HCT116 (cell line): ENCODE measurements at regions not wholly inside any gene's neighbourhood (a gene's known extent, or its start where the extent isn't known, plus 50 kb on each side); places are given as distances from the start of the nearest gene placed in this dataset.

Experiments
- ATAC-seq: fragments of 200-7000 bp; cut with Tn5 transposase; 2 replicates; pipeline ENCODE4 v1.9.1; 2020; ENCODE audit warnings: mild to moderate bottlenecking, moderate library complexity
- BruUV-seq: library from RNA; stranded (reverse); fragments of 400-500 nt; replicated peaks from 2 replicates; lab custom pipeline; 2021; lab: Mats Ljungman, UMichigan
- CTCF ChIA-PET: fragments of 300-600 bp; sonication (Branson Sonifier 250); formaldehyde crosslinking; loops from one replicate; lab custom pipeline; 2021; ENCODE audit warnings: antibody characterized with exemption; lab: Charles Lee
- POLR2A ChIA-PET: fragments of 300-600, 350-600 bp; sonication (Branson Sonifier 250); formaldehyde crosslinking; loops from one replicate; lab custom pipeline; 2021; ENCODE audit warnings: antibody characterized with exemption; lab: Charles Lee
- RAD21 ChIA-PET, 2 experiments: fragments of 300-600 bp; sonication (Branson Sonifier 250); formaldehyde crosslinking; loops; one replicate each; lab custom pipeline; 2023; ENCODE audit warnings: low total read pairs in 2 of 2; ENCODE audit not compliant: uncharacterized antibody in 2 of 2, unreplicated experiment in 2 of 2, low non-redundant PET in 1 of 2; lab: Charles Lee
- DNase-seq: peaks from one replicate; pipeline ENCODE4 v3.0.0-alpha.2; 2010; ENCODE audit warnings: low read depth, low spot score
- H2AFZ ChIP-seq: fragments of 200-600 bp; shearing (Covaris generic), sonication (generic); 2 replicates; pipeline ENCODE4 v1.6.1; 2017; ENCODE audit warnings: low read depth, mixed run types, mixed read lengths, antibody characterized with exemption, low read length; ENCODE audit not compliant: poor library complexity, severe bottlenecking
- H3K27ac ChIP-seq: 2 replicates; pipeline ENCODE4 v1.5.1; 2012; ENCODE audit warnings: low read depth, low read length
- H3K27me3 ChIP-seq: fragments of 200-600 bp; sonication (generic); 2 replicates; pipeline ENCODE4 v1.6.1; 2016; ENCODE audit warnings: mixed run types, low read length, mixed read lengths; ENCODE audit not compliant: insufficient read depth
- H3K36me3 ChIP-seq, 2 experiments: fragments of 200-500 bp in 1 of 2; fragments of 200-600 bp in 1 of 2; sonication (Bioruptor generic) in 1 of 2; sonication (generic) in 1 of 2; 2 replicates each; pipeline versions ENCODE4 v1.5.1 to v1.6.1; 2014 to 2016; ENCODE audit warnings: low read length in 2 of 2, inconsistent platforms in 1 of 2, mixed read lengths in 1 of 2, mixed run types in 1 of 2; ENCODE audit not compliant: insufficient read depth in 2 of 2, control insufficient read depth in 1 of 2
- H3K4me1 ChIP-seq, 2 experiments: fragments of 200-600 bp in 1 of 2; sonication (generic) in 1 of 2; 2 replicates each; pipeline versions ENCODE4 v1.5.1 to v1.6.1; 2012 to 2017; ENCODE audit warnings: low read length in 2 of 2, inconsistent platforms in 1 of 2, mild to moderate bottlenecking in 1 of 2, mixed read lengths in 1 of 2, mixed run types in 1 of 2, moderate library complexity in 1 of 2; ENCODE audit not compliant: insufficient read depth in 2 of 2, control insufficient read depth in 1 of 2
- H3K4me2 ChIP-seq: fragments of 200-600 bp; sonication (generic); 2 replicates; pipeline ENCODE4 v1.6.1; 2017; ENCODE audit warnings: mixed run types, low read length, mixed read lengths
- H3K4me3 ChIP-seq, 2 experiments: fragments of 200-600 bp in 1 of 2; sonication (generic) in 1 of 2; replicated peaks in 1 of 2; 2 replicates each; pipeline ENCODE4 v1.5.1; 2011 to 2016; ENCODE audit warnings: low read length in 2 of 2, control low read depth in 1 of 2, low read depth in 1 of 2, mild to moderate bottlenecking in 1 of 2, mixed read lengths in 1 of 2, mixed run types in 1 of 2
- H3K79me2 ChIP-seq: fragments of 200-600 bp; sonication (generic); 2 replicates; pipeline ENCODE4 v1.6.1; 2017; ENCODE audit warnings: mild to moderate bottlenecking, mixed run types, low read length, moderate library complexity, mixed read lengths; ENCODE audit not compliant: insufficient read depth
- H3K9ac ChIP-seq: fragments of 200-600 bp; sonication (generic); 2 replicates; pipeline ENCODE4 v1.6.1; 2016; ENCODE audit warnings: low read length, mixed read lengths
- H3K9me2 ChIP-seq: fragments of 200-600 bp; sonication (generic), shearing (Covaris generic); 2 replicates; pipeline ENCODE4 v1.6.1; 2017; ENCODE audit warnings: mixed run types, mild to moderate bottlenecking, moderate library complexity; ENCODE audit not compliant: insufficient read depth
- H3K9me3 ChIP-seq, 2 experiments: fragments of 200-500 bp in 1 of 2; fragments of 200-600 bp in 1 of 2; sonication (Bioruptor generic) in 1 of 2; sonication (generic) in 1 of 2; 2 replicates each; pipeline ENCODE4 v1.6.1; 2014 to 2017; ENCODE audit warnings: low read length in 2 of 2, mixed read lengths in 2 of 2, inconsistent platforms in 1 of 2, low read depth in 1 of 2, mild to moderate bottlenecking in 1 of 2, mixed run types in 1 of 2, moderate library complexity in 1 of 2; ENCODE audit not compliant: control insufficient read depth in 1 of 2, insufficient read depth in 1 of 2
- H4K20me1 ChIP-seq: fragments of 200-600 bp; sonication (generic), shearing (Covaris generic); 2 replicates; pipeline ENCODE4 v1.6.1; 2017; ENCODE audit warnings: mixed run types, mild to moderate bottlenecking, moderate library complexity; ENCODE audit not compliant: insufficient read depth
- CBX3 ChIP-seq: IDR thresholded peaks from 2 replicates; pipeline ENCODE4 v1.6.1; 2012; ENCODE audit warnings: low read depth
- CTCF ChIP-seq, 3 experiments: fragments of 200-600 bp in 1 of 3; sonication (generic) in 1 of 3; IDR thresholded peaks in 2 of 3; conservative IDR thresholded peaks in 1 of 3; 2 replicates each; pipeline ENCODE4 v1.5.1; 2012 to 2017; ENCODE audit warnings: low read depth in 2 of 3, low read length in 2 of 3, antibody characterized with exemption in 1 of 3, borderline replicate concordance in 1 of 3, control low read depth in 1 of 3, mild to moderate bottlenecking in 1 of 3, mixed read lengths in 1 of 3, mixed run types in 1 of 3, moderate library complexity in 1 of 3; ENCODE audit not compliant: insufficient read depth in 1 of 3
- EGR1 ChIP-seq: IDR thresholded peaks from 2 replicates; pipeline ENCODE4 v1.6.1; 2012; ENCODE audit warnings: low read depth
- ELF1 ChIP-seq: IDR thresholded peaks from 2 replicates; pipeline ENCODE4 v1.6.1; 2012; ENCODE audit warnings: low read depth, borderline replicate concordance
- EZH2 ChIP-seq: fragments of 200-600 bp; sonication (generic); IDR thresholded peaks from 2 replicates; pipeline ENCODE4 v1.6.1; 2017; ENCODE audit warnings: antibody characterized with exemption, mixed run types
- EZH2phosphoT487 ChIP-seq: fragments of 200-600 bp; IDR thresholded peaks from 2 replicates; pipeline ENCODE4 v1.6.1; 2018; ENCODE audit warnings: antibody characterized with exemption, borderline replicate concordance
- FOSL1 ChIP-seq: IDR thresholded peaks from 2 replicates; pipeline ENCODE4 v1.6.1; 2012; ENCODE audit warnings: low read depth
- JUND ChIP-seq: IDR thresholded peaks from 2 replicates; pipeline ENCODE4 v1.6.1; 2012
- POLR2A ChIP-seq: IDR thresholded peaks from 2 replicates; pipeline ENCODE4 v1.7.0; 2011; ENCODE audit warnings: borderline replicate concordance; ENCODE audit not compliant: insufficient read depth, insufficient read length; ENCODE audit errors: extremely low read depth
- POLR2AphosphoS5 ChIP-seq: IDR thresholded peaks from 2 replicates; pipeline ENCODE4 v1.6.1; 2011; ENCODE audit warnings: mild to moderate bottlenecking, low read depth, low read length, moderate library complexity
- RAD21 ChIP-seq: IDR thresholded peaks from 2 replicates; pipeline ENCODE4 v1.6.1; 2012; ENCODE audit warnings: low read depth, mild to moderate bottlenecking
- REST ChIP-seq: IDR thresholded peaks from 2 replicates; pipeline ENCODE4 v1.6.1; 2012; ENCODE audit warnings: low read depth
- SIN3A ChIP-seq: IDR thresholded peaks from 2 replicates; pipeline ENCODE4 v1.6.1; 2012; ENCODE audit warnings: low read depth
- SP1 ChIP-seq: IDR thresholded peaks from 2 replicates; pipeline ENCODE4 v1.6.1; 2012; ENCODE audit warnings: low read depth
- TCF7L2 ChIP-seq: IDR thresholded peaks from 2 replicates; pipeline ENCODE4 v1.7.0; 2011; ENCODE audit warnings: borderline replicate concordance, inconsistent platforms; ENCODE audit not compliant: insufficient read depth, insufficient read length; ENCODE audit errors: extremely low read depth
- ZFX ChIP-seq: fragments of 450-650 bp; IDR thresholded peaks from 2 replicates; pipeline ENCODE4 v1.6.1; 2017
- ZNF274 ChIP-seq: fragments of 200-500 bp; sonication (Bioruptor generic); IDR thresholded peaks from 2 replicates; pipeline ENCODE4 v1.6.1; 2014; ENCODE audit warnings: mild to moderate bottlenecking, low read depth, low read length, inconsistent platforms
- intact Hi-C: fragments of 100-400 bp; cut with micrococcal nuclease; formaldehyde crosslinking; loops from 2 replicates; pipeline ENCODE4 v1.10.0; 2022

- H4K20me1 ChIP-seq: no peaks in the 10 kb centered on the region
- POLR2A ChIA-PET: no interaction called here
- ATAC-seq: no peak
- H3K4me1 ChIP-seq: no peaks in the 10 kb centered on the region
- H3K4me3 ChIP-seq: no peak overlapping the region
- no peak overlapping the region for H3K27ac ChIP-seq
- no TSS peak for BruUV-seq
- no peaks in the 10 kb centered on the region for H3K79me2 ChIP-seq
- no peak overlapping the region for H3K9ac ChIP-seq
- no peak for DNase-seq
- H3K36me3 ChIP-seq: no peaks in the 10 kb centered on the region
- H2AFZ ChIP-seq: no peak overlapping the region
- intact Hi-C loops: no loop called here
- CTCF ChIA-PET: no interaction called here
- RAD21 ChIA-PET: no interaction called here
- no peak for TF ChIP-seq CBX3
- TF ChIP-seq SP1: no peak
- TF ChIP-seq TCF7L2: no peak
- no peak for TF ChIP-seq EZH2
- TF ChIP-seq SIN3A: no peak
- no peak for TF ChIP-seq ZFX
- no peak for TF ChIP-seq EZH2phosphoT487
- H3K27me3 ChIP-seq: no peaks in the 10 kb centered on the region
- H3K4me2 ChIP-seq: no peak overlapping the region
- no peaks in the 10 kb centered on the region for H3K9me2 ChIP-seq
- peaks cover 0 to 5% of the 10 kb centered on the region in 2 experiments; a peak in 3 of 4 replicates for H3K9me3 ChIP-seq
These were observed 318.5 kb upstream of the TCF4 start for GRCh38 chr18:55906536-55906935.

- Histone ChIP-seq H3K4me2 (no peak overlapping the region), H3K79me2 (no peaks in the 10 kb centered on the region), H3K27ac (no peak overlapping the region), H3K36me3 (no peaks in the 10 kb centered on the region), H3K9me2 (no peaks in the 10 kb centered on the region), H3K4me3 (no peak overlapping the region), H3K9me3 (peaks cover 0 to 19% of the 10 kb centered on the region in 2 experiments; a peak in 3 of 4 replicates), H3K4me1 (no peaks in the 10 kb centered on the region), H3K27me3 (no peaks in the 10 kb centered on the region), H3K9ac (no peak overlapping the region), H2AFZ (no peak overlapping the region), H4K20me1 (no peaks in the 10 kb centered on the region)
- no TSS peak for BruUV-seq
- ChIA-PET RAD21 (no interaction called here), CTCF (no interaction called here), POLR2A (no interaction called here)
- DNase-seq (no peak), ATAC-seq (no peak)
- intact Hi-C loops: no loop called here
- TF ChIP-seq EZH2 (no peak), TCF7L2 (no peak), CBX3 (no peak), FOSL1 (no peak), JUND (no peak), CTCF (IDR thresholded peaks at IDR 0.05 in 2 of 3, conservative IDR thresholded peaks at IDR 0.05 in 1 of 3; ENCODE audit: borderline replicate concordance in 1 of 3, insufficient read depth in 1 of 3, low read depth in 2 of 3, low read length in 2 of 3) (no peak), EZH2phosphoT487 (no peak), POLR2AphosphoS5 (no peak), RAD21 (no peak), EGR1 (no peak), ELF1 (no peak), POLR2A (no peak), SP1 (no peak), ZNF274 (no peak), ZFX (no peak), REST (no peak)
These were observed 315.9 kb upstream of the TCF4 start for GRCh38 chr18:55903911-55904310.
